GM12878 (cell line): ENCODE measurements at regions not wholly inside any gene's neighbourhood (a gene's known extent, or its start where the extent isn't known, plus 50 kb on each side); places are given as distances from the start of the nearest gene placed in this dataset.

Experiments used
- ATAC-seq: fragments of 200-7000 bp; cut with Tn5 transposase; 3 replicates; pipeline ENCODE4 v1.9.1; 2020; ENCODE audit warnings: mild to moderate bottlenecking, moderate library complexity
- BruUV-seq: library from RNA; stranded (reverse); fragments of 400-500 nt; replicated peaks from 2 replicates; lab custom pipeline; 2021; lab: Mats Ljungman, UMichigan
- CTCF ChIA-PET: fragments of 300-600 bp; sonication (Branson Sonifier 250); formaldehyde crosslinking; extraction: SDS; loops from one replicate; lab custom pipeline; 2021; ENCODE audit warnings: inconsistent platforms; lab: Yijun Ruan, JAX
- POLR2A ChIA-PET: fragments of 350-600 bp; formaldehyde crosslinking; extraction: SDS; loops from one replicate; lab custom pipeline; 2021; ENCODE audit warnings: inconsistent platforms; lab: Charles Lee
- RAD21 ChIA-PET: fragments of 300-600 bp; sonication (Branson Sonifier 250); formaldehyde crosslinking; loops from one replicate; lab custom pipeline; 2023; ENCODE audit warnings: antibody characterized with exemption; ENCODE audit not compliant: unreplicated experiment; lab: Charles Lee
- SMC1A ChIA-PET: fragments of 300-600 bp; sonication (Branson Sonifier 250); formaldehyde crosslinking; loops from one replicate; lab custom pipeline; 2023; ENCODE audit not compliant: unreplicated experiment, uncharacterized antibody; lab: Charles Lee
- DNase-seq: peaks from one replicate; pipeline ENCODE4 v3.0.0-alpha.2; 2011; ENCODE audit warnings: low read depth, low spot score
- FAIRE-seq: peaks from 3 replicates; lab custom pipeline; 2011; peaks lifted over from hg19 to GRCh38; lab: Jason Lieb, UNC
- H2AFZ ChIP-seq: 2 replicates; pipeline ENCODE4 v1.6.0; 2011; ENCODE audit warnings: low read depth, low read length, control low read depth; ENCODE audit not compliant: control insufficient read depth
- H3K27ac ChIP-seq: 2 replicates; pipeline ENCODE4 v1.5.1; 2011; ENCODE audit warnings: control low read depth; ENCODE audit not compliant: control insufficient read depth, insufficient read depth
- H3K27me3 ChIP-seq, 2 experiments: replicated peaks in 1 of 2; 2 replicates each; pipeline versions ENCODE4 v1.6.0 to v1.6.1; 2011; ENCODE audit warnings: low read length in 1 of 2; ENCODE audit not compliant: control insufficient read depth in 2 of 2, insufficient read depth in 2 of 2
- H3K36me3 ChIP-seq, 2 experiments: 2 replicates each; pipeline ENCODE4 v1.5.1; 2011; ENCODE audit warnings: low read length in 1 of 2; ENCODE audit not compliant: control insufficient read depth in 2 of 2, insufficient read depth in 2 of 2
- H3K4me1 ChIP-seq: 2 replicates; pipeline ENCODE4 v1.6.1; 2011; ENCODE audit warnings: mild to moderate bottlenecking, low read length, moderate library complexity, mixed read lengths; ENCODE audit not compliant: control insufficient read depth, insufficient read depth
- H3K4me2 ChIP-seq: 2 replicates; pipeline ENCODE4 v1.6.0; 2011; ENCODE audit warnings: control low read depth; ENCODE audit not compliant: control insufficient read depth, insufficient read depth
- H3K4me3 ChIP-seq: fragments of 200-600 bp; sonication (generic); 2 replicates; pipeline ENCODE4 v1.5.1; 2016
- H3K79me2 ChIP-seq: 2 replicates; pipeline ENCODE4 v1.6.0; 2011; ENCODE audit warnings: low read length; ENCODE audit not compliant: control insufficient read depth, insufficient read depth
- H3K9ac ChIP-seq: 2 replicates; pipeline ENCODE4 v1.8.0; 2011; ENCODE audit warnings: low read length, control low read depth, mixed read lengths; ENCODE audit not compliant: control insufficient read depth, insufficient read depth
- H3K9me3 ChIP-seq: replicated peaks from 3 replicates; pipeline ENCODE4 v1.5.1; 2011; ENCODE audit warnings: mild to moderate bottlenecking, low read length; ENCODE audit not compliant: control insufficient read depth, insufficient read depth
- H4K20me1 ChIP-seq: 2 replicates; pipeline ENCODE4 v1.6.0; 2011; ENCODE audit not compliant: control insufficient read depth, insufficient read depth
- BACH1 ChIP-seq: fragments of 450-650 bp; IDR thresholded peaks from 2 replicates; pipeline ENCODE4 v1.6.1; 2017; ENCODE audit warnings: mild to moderate bottlenecking, borderline replicate concordance
- CBFB ChIP-seq: IDR thresholded peaks from 2 replicates; pipeline ENCODE4 v1.6.1; 2016; ENCODE audit warnings: antibody characterized with exemption, low read depth
- CBX5 ChIP-seq: sonication (generic); IDR thresholded peaks from 2 replicates; pipeline ENCODE4 v1.6.1; 2016; ENCODE audit warnings: low read depth, moderate library complexity, mild to moderate bottlenecking, inconsistent platforms
- ETV6 ChIP-seq, 2 experiments: fragments of 450-650 bp in 1 of 2; IDR thresholded peaks in 1 of 2; conservative IDR thresholded peaks in 1 of 2; 2 replicates each; pipeline ENCODE4 v1.6.1; 2014; ENCODE audit warnings: antibody characterized with exemption in 1 of 2, borderline replicate concordance in 1 of 2, low read depth in 1 of 2, mild to moderate bottlenecking in 1 of 2, moderate library complexity in 1 of 2
- HDAC2 ChIP-seq: fragments of 200-600 bp; sonication (generic); IDR thresholded peaks from 2 replicates; pipeline ENCODE4 v1.6.1; 2017
- MXI1 ChIP-seq: fragments of 150-350 bp; IDR thresholded peaks from 2 replicates; pipeline ENCODE4 v1.6.1; 2011; ENCODE audit warnings: low read depth, mild to moderate bottlenecking, inconsistent platforms, low read length, improper control_type of control experiment
- MYB ChIP-seq: fragments of 150-350 bp; IDR thresholded peaks from 2 replicates; pipeline ENCODE4 v1.6.1; 2014; ENCODE audit warnings: mild to moderate bottlenecking, low read depth, low read length, borderline replicate concordance
- RBBP5 ChIP-seq: fragments of 200-600 bp; sonication (generic); conservative IDR thresholded peaks from 2 replicates; pipeline ENCODE4 v1.6.1; 2016
- TCF3 ChIP-seq: IDR thresholded peaks from 2 replicates; pipeline ENCODE4 v1.6.1; 2012; ENCODE audit warnings: low read depth, mild to moderate bottlenecking, low read length, borderline replicate concordance; ENCODE audit not compliant: insufficient read depth
- TCF7 ChIP-seq: IDR thresholded peaks from 2 replicates; pipeline ENCODE4 v1.6.1; 2014; ENCODE audit warnings: antibody characterized with exemption, borderline replicate concordance
- WGBS: methylation state at CpG from one replicate; pipeline ENCODE4 v1.1.6; 2016; ENCODE audit warnings: low lambda C conversion rate; ENCODE audit not compliant: insufficient replicate concordance, insufficient coverage; ENCODE audit errors: missing lambda C conversion rate; 5-methylcytosine and 5-hydroxymethylcytosine counted together
- in situ Hi-C: fragments of 300-500 bp; cut with MboI; formaldehyde crosslinking; loops from 9 replicates; pipeline ENCODE4 v1.14.3; 2018; ENCODE audit warnings: mixed read lengths
- intact Hi-C: fragments of 100-400 bp; cut with micrococcal nuclease; formaldehyde crosslinking; loops from one replicate; pipeline ENCODE4 v1.14.2; 2022; ENCODE audit not compliant: unreplicated experiment
- TF ChIP-seq, protein P1 (sequence below): fragments of 450-650 bp; IDR thresholded peaks from 2 replicates; pipeline ENCODE4 v1.6.1; 2018; ENCODE audit warnings: borderline replicate concordance, mild to moderate bottlenecking; ENCODE audit not compliant: partially characterized antibody
- TF ChIP-seq, protein P2 (sequence below): fragments of 450-650 bp; IDR thresholded peaks from 2 replicates; pipeline ENCODE4 v1.6.1; 2017; ENCODE audit warnings: mild to moderate bottlenecking
- TF ChIP-seq, protein P3 (sequence below): IDR thresholded peaks from 2 replicates; pipeline ENCODE4 v1.6.1; 2011; ENCODE audit warnings: low read depth, low read length, improper control_type of control experiment, borderline replicate concordance
- TF ChIP-seq, protein P4 (sequence below): fragments of 450-650 bp; IDR thresholded peaks from 2 replicates; pipeline ENCODE4 v1.6.1; 2017; ENCODE audit warnings: mild to moderate bottlenecking, moderate library complexity

DNA sequence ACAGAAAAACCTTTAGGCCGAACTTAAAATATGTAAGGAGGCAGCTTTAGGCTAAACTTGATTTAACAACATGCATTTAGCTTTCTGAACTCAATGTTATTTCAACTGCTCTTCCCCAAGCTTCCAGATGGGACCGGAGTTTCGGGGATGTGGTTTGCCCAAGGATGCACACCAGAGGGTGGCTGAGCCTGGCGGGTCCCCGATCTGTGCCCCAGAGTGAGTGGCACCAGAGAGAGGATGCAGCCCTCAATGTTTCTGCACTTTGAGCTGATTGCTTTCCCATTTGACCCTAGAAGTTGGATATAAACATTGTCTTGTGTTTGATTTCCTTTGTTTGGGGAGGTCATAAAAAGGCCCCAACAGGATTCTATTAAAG is 348.0 kb upstream of the TNRC6C start (continued):
- TF ChIP-seq, protein P1, sequence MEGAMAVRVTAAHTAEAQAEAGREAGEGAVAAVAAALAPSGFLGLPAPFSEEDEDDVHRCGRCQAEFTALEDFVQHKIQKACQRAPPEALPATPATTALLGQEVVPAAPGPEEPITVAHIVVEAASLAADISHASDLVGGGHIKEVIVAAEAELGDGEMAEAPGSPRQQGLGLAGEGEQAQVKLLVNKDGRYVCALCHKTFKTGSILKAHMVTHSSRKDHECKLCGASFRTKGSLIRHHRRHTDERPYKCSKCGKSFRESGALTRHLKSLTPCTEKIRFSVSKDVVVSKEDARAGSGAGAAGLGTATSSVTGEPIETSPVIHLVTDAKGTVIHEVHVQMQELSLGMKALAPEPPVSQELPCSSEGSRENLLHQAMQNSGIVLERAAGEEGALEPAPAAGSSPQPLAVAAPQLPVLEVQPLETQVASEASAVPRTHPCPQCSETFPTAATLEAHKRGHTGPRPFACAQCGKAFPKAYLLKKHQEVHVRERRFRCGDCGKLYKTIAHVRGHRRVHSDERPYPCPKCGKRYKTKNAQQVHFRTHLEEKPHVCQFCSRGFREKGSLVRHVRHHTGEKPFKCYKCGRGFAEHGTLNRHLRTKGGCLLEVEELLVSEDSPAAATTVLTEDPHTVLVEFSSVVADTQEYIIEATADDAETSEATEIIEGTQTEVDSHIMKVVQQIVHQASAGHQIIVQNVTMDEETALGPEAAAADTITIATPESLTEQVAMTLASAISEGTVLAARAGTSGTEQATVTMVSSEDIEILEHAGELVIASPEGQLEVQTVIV, result no peak
- TF ChIP-seq MYB (no peak), MXI1 (no peak), RBBP5 (no peak), HDAC2 (no peak)

DNA sequence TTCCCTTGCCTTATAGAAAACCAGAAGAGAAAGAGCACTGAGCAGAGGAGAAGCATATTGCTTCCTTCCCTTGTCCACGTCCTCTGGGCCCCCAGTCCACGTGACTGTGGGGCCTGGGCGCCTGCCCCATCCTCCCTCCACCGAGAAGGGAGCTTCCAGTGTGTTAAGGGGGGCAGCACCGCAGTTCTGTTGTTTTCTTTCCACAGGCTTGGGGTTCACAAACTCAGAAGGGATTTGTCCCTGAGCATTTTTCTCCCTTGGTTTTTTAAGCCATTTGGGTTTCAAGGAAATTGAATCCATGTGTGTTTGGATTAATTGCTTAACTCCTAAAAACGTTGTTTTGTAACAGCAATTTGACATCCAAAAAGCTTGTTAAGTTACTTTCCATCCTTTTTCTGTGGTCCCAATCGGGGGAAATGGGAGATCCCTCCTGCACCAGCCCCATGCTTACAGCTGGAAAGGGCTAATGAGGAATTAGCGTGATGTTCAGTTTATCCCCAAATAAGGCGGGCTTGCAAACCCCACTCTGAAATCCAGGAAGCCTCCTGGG is 347.5 kb upstream of the TNRC6C start:
- ATAC-seq (no peak), FAIRE-seq (no peak), DNase-seq (no peak)
- Histone ChIP-seq H4K20me1 (no peaks in the 10 kb centered on the region), H2AFZ (no peak overlapping the region), H3K27ac (no peak overlapping the region), H3K79me2 (no peaks in the 10 kb centered on the region), H3K9ac (no peak overlapping the region), H3K36me3 (no peaks in the 10 kb centered on the region), H3K27me3 (no peaks in the 10 kb centered on the region; a peak in 1 of 4 replicates), H3K4me2 (no peak overlapping the region), H3K4me3 (no peak overlapping the region), H3K9me3 (peaks cover 2% of the 10 kb centered on the region; the same call in 2 of the 3 replicates), H3K4me1 (peaks cover 7% of the 10 kb centered on the region)
- ChIA-PET CTCF (no interaction called here), RAD21 (no interaction called here), POLR2A (no interaction called here), SMC1A (interaction anchor here (1.4 kb wide), 1 partner anchor 69 kb away, joined by 3 read pairs; no protein-coding TSS in a partner anchor)
- intact Hi-C loops (no loop called here), in situ Hi-C loops (no loop called here)
- BruUV-seq, result no TSS peak
- WGBS, result 49% methylated on average over 9 of the region's 9 CpGs
- TF ChIP-seq CBFB, result no peak
- TF ChIP-seq, protein P2, sequence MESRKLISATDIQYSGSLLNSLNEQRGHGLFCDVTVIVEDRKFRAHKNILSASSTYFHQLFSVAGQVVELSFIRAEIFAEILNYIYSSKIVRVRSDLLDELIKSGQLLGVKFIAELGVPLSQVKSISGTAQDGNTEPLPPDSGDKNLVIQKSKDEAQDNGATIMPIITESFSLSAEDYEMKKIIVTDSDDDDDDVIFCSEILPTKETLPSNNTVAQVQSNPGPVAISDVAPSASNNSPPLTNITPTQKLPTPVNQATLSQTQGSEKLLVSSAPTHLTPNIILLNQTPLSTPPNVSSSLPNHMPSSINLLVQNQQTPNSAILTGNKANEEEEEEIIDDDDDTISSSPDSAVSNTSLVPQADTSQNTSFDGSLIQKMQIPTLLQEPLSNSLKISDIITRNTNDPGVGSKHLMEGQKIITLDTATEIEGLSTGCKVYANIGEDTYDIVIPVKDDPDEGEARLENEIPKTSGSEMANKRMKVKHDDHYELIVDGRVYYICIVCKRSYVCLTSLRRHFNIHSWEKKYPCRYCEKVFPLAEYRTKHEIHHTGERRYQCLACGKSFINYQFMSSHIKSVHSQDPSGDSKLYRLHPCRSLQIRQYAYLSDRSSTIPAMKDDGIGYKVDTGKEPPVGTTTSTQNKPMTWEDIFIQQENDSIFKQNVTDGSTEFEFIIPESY, result no peak
- TF ChIP-seq BACH1, result no peak
- TF ChIP-seq TCF7, result no peak
- TF ChIP-seq ETV6 (conservative IDR thresholded peaks at IDR 0.05 in 1 of 2, IDR thresholded peaks at IDR 0.05 in 1 of 2; ENCODE audit: borderline replicate concordance in 1 of 2, low read depth in 1 of 2), result no peak
- no peak for TF ChIP-seq CBX5
- TF ChIP-seq, protein P3, sequence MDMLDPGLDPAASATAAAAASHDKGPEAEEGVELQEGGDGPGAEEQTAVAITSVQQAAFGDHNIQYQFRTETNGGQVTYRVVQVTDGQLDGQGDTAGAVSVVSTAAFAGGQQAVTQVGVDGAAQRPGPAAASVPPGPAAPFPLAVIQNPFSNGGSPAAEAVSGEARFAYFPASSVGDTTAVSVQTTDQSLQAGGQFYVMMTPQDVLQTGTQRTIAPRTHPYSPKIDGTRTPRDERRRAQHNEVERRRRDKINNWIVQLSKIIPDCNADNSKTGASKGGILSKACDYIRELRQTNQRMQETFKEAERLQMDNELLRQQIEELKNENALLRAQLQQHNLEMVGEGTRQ, result no peak
- no peak for TF ChIP-seq TCF3
- TF ChIP-seq, protein P4, sequence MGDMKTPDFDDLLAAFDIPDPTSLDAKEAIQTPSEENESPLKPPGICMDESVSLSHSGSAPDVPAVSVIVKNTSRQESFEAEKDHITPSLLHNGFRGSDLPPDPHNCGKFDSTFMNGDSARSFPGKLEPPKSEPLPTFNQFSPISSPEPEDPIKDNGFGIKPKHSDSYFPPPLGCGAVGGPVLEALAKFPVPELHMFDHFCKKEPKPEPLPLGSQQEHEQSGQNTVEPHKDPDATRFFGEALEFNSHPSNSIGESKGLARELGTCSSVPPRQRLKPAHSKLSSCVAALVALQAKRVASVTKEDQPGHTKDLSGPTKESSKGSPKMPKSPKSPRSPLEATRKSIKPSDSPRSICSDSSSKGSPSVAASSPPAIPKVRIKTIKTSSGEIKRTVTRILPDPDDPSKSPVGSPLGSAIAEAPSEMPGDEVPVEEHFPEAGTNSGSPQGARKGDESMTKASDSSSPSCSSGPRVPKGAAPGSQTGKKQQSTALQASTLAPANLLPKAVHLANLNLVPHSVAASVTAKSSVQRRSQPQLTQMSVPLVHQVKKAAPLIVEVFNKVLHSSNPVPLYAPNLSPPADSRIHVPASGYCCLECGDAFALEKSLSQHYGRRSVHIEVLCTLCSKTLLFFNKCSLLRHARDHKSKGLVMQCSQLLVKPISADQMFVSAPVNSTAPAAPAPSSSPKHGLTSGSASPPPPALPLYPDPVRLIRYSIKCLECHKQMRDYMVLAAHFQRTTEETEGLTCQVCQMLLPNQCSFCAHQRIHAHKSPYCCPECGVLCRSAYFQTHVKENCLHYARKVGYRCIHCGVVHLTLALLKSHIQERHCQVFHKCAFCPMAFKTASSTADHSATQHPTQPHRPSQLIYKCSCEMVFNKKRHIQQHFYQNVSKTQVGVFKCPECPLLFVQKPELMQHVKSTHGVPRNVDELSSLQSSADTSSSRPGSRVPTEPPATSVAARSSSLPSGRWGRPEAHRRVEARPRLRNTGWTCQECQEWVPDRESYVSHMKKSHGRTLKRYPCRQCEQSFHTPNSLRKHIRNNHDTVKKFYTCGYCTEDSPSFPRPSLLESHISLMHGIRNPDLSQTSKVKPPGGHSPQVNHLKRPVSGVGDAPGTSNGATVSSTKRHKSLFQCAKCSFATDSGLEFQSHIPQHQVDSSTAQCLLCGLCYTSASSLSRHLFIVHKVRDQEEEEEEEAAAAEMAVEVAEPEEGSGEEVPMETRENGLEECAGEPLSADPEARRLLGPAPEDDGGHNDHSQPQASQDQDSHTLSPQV, result no peak
